ENCODE measurements at regions not wholly inside any gene's neighbourhood (a gene's known extent, or its start where the extent isn't known, plus 50 kb on each side); places are given as distances from the start of the nearest gene placed in this dataset.
A peak's percentile ranks its signal among the peaks of the same experiment; 100 is the strongest.
"Not testable (repeated sequence)": the region's sequence is repeated elsewhere in the genome, so short reads cannot be mapped to it uniquely, and the experiment has no call there.

DNA sequence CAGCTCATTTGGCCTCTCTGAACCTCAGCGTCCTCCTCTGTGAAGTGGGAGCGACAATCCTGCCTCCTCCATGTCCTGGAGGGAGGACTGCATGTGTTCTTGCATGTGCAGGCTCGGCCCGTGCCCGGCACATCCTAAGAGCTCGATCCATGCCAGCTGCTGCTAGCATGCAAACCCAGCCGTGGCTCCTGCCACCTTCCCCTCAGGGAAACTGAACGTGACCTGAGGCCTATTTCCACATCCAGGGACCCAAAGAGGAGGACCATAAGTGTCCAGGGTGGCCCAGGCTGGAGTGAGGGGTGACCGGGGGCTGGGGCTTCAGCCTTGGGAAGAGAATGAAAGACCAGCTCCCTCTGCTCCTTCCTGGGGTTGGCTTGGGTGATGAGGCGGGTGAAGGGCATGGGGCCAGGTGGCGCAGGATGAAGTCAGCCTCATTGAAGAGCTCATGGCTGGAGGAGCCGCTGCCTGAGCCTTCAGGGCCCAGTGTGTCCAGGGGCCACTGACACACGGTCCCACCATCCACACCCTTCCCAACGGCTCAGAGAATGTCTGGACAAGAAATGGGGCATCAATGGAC is 115.7 kb upstream of the AKAP13 start:
- not testable (repeated sequence) for DNase-seq

DNA sequence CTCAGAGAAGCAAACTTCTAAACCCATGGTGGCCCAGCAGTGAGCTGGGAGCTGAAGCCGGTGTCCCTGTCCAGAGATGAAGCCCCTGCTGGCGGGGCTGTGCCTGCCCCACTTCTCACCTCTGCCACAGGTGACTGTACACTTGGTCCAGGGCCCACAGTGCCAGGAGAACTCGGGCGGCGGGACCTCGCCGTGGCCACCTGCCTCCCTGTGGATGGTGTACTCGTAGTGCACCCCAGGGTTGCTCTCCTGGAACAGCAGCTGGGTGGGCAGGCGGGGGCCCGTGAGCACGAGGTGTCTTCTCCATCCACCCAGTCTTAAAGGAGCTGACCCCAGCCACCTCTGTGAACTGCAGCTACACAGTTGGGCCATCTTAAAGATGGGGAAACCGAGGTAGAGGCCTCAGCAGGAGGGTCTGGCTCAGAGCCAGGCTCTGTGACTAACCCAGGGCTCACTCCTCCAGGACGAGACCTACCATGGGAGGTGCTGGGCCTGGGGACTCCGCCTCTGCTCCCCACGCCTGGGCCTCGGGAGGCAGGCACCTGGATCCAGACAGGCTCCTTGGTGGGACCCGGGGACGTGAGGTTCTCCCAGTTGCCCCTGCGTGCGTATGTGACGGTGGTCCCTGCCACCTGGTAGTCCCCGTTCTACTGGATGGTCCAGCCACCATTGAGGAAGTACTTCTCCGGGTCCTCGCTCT is 113.1 kb upstream of the AKAP13 start:
- DNase-seq = not testable (repeated sequence)

DNA sequence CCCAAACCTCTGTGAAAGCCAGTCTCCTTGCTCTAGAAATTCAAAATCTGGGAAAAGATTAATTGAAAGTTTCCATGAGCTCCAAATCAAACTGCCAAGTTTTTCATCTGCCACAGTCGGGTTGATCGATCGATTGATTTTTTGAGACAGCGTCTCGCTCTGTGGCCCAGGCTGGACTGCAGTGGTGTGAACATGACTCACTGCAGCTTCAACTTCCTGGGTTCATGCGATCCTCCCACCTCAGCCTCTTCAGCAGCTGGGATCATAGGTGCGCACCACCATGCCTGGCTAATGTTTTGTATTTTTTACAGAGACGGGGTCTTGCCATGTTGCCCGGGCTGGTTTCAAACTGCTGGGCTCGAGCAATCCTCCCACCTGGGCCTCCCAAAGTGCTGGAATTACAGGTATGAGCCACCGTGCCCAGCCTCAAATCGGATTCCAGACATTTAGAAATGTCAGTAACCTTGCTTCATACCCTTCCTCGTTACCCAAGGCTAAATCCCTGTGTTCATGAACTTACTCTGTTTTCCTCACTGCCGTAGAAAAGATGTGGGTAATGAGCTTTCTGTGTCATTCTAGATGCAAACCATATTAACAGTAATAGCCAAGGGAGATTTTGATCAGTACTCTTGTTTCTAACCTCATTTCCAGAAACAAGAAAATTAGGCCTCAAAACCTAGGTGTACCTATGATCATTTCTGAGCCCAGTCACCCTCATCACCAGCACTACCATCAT is 105.9 kb upstream of the AKAP13 start:
- DNase-seq = no peak

DNA sequence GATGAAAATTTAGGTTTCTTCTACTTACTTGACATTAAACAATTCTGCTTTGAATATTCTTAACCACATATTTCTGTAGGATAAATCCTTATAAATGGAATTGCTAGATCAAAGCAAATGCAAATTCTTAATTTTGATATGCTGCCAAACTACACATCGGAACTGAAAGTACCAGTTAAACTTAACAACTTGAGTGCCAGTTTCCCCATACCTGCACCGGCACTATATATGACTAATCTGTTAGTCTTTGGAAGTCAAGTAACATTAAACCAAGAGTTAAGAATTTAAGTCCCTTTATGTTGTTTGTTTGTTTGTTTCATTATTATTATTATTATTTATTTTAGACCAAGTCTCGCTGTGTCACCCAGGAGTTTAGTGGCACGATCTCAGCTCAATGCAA is 103.9 kb upstream of the AKAP13 start:
- DNase-seq = no peak

DNA sequence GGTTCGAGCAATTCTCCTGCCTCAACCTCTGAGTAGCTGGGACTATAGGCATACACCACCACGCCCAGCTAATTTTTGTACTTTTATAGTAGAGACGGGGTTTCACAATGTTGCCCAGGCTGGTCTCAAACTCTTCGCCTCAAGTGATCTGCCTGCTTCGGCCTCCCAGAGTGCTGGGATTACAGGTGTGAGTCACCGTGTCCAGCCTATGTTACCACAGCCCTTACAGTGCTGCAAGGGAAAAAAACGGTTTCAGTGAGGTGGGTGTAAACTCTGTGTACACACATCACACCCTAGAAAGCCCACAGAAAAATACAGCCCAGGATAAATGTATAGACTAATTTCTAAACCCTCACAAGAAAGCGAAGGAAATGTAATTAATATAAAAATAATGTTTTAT is 103.5 kb upstream of the AKAP13 start:
- DNase-seq = no peak

DNA sequence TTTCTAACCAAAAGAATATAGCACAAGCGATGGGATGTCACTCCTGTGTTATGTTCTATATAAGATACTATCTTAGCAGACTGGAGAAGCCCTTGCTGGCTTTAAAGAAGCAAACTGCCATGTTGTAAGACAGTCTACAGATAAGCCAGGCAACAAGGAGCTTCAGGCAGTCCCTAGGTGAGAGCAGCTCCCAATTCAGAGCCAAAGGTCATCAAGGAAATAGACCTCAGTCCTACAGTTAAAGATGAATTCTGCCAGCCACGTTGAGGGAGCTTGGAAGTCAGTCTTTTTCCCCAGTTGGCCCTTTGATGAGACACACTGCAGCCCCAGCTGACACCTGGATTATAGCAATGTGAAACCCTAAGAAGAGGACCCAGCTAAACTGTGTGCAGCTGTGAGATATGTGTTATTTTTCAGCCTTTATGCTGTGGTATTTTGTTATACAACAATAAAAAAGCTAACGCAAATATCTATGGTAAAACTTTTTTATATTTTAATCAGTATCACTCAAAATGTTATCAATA is 102.5 kb upstream of the AKAP13 start:
- DNase-seq = no peak

DNA sequence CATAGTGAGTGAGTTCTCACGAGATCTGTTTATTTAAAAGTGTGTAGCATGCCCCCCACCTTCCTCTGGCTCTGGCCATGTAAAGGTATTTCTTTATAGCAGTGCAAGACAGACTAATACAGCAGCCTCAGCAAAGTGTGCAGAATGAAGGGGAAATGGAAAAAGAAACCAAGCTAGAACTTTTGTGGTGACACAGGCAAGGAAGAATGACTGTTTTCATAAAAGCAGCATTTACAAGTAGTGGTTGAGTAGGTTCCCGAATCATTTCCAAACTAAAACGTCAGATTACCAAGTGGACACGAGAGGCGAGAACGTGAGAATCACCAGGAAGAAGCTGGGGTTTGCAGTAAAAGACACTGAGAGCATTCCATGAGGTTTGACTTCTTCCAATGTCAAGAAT is 100.2 kb upstream of the AKAP13 start:
- no peak for DNase-seq

DNA sequence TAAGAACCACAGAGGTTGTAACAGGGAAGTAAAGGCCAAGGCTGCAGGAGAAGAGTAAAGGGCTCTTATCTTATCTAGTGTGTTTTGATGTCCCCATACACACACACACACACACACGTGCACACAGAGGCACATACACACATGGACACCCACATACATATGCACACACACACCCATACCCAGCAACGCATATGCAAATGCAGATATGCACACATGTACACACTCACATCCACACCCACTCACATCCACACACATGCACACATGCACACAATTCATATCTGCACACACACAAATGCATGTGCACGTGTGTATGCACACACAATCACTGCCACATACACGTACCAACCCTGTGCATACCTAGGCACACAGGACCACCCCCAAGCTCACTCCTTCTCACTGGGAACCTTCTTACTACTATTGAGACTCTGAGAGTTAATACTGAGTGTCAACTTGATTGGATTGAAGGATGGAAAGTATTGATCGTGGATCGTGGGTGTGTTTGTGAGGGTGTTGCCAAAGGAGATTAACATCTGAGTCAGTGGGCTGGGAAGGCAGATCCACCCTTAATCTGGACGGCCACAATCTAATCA is 99.0 kb upstream of the AKAP13 start:
- no peak for DNase-seq

DNA sequence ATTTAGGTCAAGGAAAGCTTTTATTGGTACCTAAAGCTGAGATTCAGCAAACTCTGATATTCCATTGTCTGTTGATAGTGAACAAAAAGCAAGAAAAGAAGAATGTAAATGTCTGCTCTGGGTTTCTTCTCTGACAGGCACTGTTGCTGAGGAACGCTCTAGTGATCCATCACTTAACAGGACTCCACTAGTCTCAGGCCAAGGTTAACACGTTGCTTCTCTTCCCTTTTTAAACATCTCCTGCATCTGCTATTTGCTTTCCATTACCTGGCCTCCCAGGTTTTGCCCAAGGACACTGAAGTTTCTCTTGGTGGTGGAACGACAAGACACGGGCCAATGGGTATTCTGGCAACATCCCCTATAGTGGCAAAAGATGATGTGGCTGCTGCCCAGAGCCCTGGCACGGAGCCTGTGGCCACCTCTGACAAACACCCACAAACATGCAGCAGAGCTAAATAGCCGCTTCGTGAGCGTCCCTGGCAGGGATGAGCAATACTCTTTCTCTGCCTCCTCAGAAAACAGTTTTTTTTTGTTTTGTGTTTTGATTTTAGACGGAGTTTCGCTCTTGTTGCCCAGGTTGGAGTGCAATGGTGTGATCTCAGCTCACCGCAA is 97.8 kb upstream of the AKAP13 start:
- no peak for DNase-seq

DNA sequence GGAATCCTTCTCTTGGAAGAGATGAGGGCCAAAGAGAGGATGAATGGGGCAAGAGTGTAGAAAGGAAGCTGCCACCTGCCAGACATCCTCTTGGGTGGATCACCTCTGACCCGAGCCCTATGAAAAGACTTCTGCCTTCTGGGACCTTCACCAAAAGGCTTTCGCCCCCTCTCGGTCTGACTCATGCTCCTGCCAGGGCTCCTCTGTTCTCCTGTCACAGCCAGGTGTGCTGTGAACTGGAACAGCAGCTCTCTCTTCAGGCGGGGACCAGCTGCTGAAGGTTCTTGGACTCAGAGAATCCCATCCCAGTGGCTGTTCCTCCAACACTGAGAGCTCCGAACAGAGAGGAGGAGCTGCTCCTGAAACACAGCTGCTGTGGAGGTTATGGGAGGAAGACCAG is 96.6 kb upstream of the AKAP13 start:
- DNase-seq = not testable (repeated sequence)

DNA sequence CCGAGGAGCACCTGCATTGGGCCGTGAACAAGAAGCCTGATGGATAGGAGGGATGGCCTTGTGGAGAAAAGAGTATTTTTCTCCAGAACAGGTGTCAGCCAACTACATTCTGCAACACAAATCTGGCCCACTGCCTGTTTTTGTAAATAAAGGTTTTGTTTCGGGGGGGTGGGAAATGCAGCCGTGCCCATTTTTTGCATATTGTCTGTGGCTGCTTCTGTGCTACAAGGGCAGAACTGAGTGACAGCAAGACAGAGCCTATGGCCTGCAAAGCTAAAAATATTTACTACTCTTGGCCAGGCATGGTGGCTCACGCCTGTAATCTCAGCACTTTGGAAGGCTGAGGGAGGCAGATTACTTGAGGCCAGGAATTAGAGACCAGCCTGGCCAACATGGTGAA is 95.9 kb upstream of the AKAP13 start:
- DNase-seq = no peak

DNA sequence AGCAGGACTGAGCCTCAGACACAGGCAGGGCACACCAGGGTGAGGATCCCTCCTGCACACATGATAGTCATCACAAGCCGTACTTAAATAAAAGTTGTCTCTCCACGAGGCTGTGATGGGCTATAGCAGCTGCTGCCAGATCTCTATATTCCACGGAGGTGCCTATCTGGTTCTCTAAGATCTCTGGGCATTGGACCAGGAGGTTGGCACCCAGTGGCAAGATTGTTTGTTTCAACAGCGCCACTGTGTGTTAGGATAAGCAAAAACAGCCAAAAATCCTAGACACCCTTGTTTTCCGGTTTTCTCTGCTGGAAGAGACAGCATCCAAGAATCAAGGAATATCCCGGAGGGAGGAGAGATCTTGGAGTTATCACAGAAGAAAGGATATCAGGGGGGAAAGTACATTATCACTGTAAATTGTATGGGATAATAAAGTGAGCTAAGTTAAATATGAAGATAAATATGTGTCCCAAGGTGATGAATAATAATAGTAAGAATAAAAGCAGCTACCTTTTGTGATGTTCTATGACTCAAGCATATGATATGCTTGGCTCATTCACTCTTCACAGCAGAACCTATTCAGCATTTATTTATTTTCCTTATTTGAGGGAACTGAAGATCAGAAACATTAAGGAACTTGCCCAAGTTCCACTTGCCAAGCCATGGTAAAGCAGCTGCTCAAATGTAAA is 90.6 kb upstream of the AKAP13 start:
- peak in 1 of 2 donors; percentile 5 for DNase-seq

DNA sequence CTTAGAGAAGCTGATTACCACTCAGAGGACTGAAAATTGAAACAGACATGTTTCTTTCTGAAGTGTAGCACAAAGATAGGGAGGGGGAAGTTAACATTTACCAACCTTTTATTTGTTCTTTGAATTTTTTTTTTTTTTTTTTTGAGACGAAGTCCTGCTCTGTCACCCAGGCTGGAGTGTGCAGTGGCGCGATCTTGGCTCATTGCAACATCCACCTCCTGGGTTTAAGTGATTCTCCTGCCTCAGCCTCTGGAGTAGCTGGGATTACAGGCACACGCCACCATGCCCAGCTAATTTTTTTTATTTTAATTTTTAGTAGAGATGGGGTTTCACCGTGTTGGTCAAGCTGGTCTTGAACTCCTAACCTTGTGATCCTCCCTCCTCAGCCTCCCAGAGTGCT is 87.8 kb upstream of the AKAP13 start:
- DNase-seq = not testable (repeated sequence)

DNA sequence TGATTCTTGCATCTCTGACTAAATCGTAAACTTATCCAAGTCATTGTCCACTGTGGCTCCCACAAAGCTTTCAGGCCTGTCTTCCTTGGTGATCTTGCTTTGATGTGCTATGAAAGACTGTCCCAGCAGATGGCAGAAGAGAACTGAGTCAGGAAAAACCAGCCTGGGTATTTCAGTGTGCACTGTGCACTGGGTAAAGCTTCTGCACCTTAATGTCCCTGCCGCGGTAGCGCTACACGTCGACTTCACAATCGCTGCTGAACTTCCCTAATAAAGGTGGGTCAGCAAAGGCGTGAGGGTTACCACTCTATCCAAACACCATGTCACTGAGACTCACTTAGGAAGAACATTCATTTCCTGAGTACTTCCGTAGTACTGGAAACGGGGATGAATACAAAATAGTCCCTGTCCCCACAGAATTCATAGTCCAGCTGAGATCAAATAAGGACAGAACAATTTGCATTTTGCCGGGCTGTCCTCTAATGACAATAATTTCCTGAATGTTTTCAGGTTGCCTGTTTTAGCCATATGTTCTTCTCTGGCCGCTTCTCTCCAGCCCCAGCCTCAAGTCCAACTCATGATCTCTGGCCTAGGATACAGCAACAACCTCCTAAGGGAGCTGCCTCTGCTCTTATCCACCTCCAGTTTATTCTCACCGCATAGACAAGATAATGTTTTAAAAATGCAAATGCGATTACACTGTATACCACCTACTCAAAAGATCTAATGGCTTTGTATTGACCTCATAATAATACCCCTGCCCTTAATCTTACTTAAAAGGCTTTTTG is 83.6 kb upstream of the AKAP13 start:
- peak; percentile 58 to 76 for DNase-seq

DNA sequence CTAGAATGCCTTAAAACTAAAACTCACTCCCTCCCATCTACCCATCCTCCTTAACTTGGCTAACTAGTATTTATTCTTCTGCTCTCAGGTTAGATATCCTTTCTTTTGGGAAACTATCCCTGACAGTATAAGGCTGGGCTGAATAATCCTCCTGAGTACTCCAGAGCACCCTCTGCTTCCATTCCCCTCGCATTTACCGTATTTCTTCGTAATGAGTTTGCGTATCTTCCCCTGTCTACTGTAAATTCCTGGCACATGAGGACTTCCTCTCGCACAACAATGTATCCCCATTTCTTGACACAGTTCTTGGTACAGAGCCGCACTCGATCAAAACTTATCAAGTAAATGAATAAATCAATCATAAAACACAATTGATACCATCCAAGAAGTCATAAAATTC is 82.9 kb upstream of the AKAP13 start:
- no peak for DNase-seq

DNA sequence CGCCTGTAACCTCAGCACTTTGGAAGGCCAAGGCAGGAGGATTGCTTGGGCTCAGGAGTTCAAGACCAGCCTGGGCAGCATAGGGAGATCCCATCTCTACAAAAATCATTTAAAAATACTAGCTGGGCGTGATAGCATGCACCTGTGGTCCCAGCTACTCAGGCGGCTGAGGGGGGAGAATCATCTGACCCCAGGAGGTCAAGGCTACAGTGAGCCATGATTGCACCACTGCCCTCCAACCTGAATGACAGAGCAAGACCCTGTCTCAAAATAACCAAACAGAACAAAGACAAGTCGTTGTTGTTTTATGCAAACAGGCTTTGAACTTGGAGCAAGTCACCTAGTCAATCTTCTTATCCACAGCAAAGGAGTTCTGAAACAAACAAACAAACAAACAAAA is 82.0 kb upstream of the AKAP13 start:
- no peak for DNase-seq

DNA sequence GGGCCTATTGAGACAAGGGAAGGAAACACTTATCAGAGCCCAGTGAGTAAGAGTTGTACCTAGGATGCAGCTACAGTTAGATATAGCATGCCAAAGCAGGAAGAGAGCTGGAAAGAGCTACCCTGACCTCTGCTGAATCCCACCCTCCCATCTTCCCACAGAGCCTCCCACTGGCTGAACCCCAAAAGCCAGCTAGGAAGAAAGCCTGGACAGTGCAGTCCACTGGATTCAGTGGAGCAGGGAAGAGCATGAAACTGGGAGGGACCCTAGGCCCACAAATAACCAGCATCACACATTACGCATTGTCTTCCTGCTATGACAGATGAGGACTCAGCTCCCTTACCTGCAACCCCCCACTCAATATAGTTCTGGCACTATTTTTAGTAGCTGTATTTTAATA is 81.5 kb upstream of the AKAP13 start:
- no peak for DNase-seq

DNA sequence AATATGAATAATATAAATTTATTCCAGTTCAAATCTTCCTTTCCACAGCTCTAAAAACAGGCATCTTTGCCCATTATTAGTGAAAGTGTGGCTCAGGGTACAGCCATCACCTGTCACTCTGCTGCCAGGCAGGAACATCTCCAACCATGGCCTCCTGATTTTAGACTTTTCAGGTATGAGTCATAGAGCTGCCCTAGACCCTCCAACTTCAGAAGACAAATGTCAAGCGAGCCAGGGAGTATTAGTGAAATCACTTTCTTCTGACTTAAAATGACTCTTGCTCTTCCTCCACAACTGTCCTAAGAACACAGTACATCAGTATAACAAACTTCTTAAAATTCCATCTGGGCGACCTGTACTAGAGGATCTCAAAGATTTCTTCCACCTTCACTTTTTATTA is 78.1 kb upstream of the AKAP13 start:
- no peak for DNase-seq

DNA sequence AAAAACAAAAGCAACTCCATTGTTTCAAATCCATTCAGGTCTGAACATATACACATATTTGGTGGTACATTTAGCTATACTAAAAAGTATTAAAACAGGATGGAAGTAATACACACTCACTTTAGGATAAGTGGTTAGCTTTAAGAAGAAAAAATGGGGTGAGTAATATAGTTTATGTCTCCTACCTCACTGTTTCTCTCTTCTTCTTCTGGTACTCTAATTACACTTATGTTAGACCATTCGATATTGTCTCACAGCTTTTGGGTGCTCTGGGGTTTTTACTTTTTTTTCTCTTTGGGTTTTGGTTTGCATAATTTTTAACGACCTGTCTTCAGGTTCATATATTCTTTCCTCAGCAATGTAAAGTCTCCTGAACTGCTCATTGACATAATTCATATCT is 75.4 kb upstream of the AKAP13 start:
- no peak for DNase-seq

DNA sequence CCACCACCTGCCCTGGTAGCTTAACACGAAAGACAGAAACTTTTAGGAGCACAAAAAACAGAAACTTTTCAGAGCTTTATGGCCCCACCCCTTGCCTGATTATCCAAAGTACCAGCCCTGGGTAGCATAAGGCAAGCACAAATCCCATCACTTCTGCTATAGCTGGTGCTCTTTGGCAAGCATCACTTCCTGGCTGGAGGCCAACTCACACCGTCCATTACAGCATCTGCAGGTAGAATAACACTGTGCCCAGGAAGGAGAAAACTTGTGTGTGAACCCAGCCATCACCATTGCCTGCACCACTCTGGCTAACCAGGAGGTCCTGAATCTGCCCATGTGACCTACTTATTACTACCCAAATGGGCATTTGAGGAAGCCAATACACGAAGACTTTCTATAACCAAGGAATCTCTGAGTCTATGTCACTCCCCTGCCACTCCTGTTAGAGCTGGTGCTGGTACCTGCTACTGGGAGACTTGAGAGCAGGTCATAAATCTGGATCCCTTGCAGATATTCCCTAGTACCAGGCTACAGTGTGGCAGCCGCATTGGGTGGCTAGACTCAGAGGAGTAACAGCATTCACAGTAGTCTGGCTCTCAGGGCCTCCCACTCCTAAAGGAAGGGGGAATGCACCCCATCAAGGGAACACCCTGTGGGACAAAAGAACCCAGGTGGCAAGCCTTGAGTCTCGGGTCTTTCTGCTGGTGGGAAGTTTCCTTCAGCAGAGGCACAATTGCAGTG is 73.3 kb upstream of the AKAP13 start:
- DNase-seq = no peak
